KMS-11 (cell line): ENCODE measurements at regions not wholly inside any gene's neighbourhood (a gene's known extent, or its start where the extent isn't known, plus 50 kb on each side); places are given as distances from the start of the nearest gene placed in this dataset.

Experiments used
- H2AFZ ChIP-seq: fragments of 200-600 bp; sonication (generic); 2 replicates; pipeline ENCODE4 v1.6.1; 2016; ENCODE audit warnings: antibody characterized with exemption, mixed run types, low read depth
- H3K27ac ChIP-seq: fragments of 200-600 bp; sonication (generic); 2 replicates; pipeline ENCODE4 v1.6.1; 2016; ENCODE audit warnings: mild to moderate bottlenecking, mixed run types
- H3K27me3 ChIP-seq: fragments of 200-600 bp; sonication (generic); 2 replicates; pipeline ENCODE4 v1.6.1; 2017; ENCODE audit warnings: mild to moderate bottlenecking, low read depth, mixed run types, moderate library complexity; ENCODE audit not compliant: insufficient read depth
- H3K36me3 ChIP-seq: fragments of 200-600 bp; sonication (generic); 2 replicates; pipeline ENCODE4 v1.6.1; 2017; ENCODE audit warnings: mild to moderate bottlenecking, mixed run types; ENCODE audit not compliant: insufficient read depth
- H3K4me1 ChIP-seq: fragments of 200-600 bp; sonication (generic); 2 replicates; pipeline ENCODE4 v1.6.1; 2016; ENCODE audit warnings: mild to moderate bottlenecking, low read depth, mixed run types; ENCODE audit not compliant: poor library complexity, severe bottlenecking
- H3K4me2 ChIP-seq: fragments of 200-600 bp; sonication (generic); 2 replicates; pipeline ENCODE4 v1.7.0; 2016; ENCODE audit warnings: mild to moderate bottlenecking, mixed run types
- H3K4me3 ChIP-seq: fragments of 200-600 bp; sonication (generic); IDR thresholded peaks from 2 replicates; pipeline ENCODE4 v1.6.1; 2017; ENCODE audit warnings: low read depth, low read length, mixed read lengths; ENCODE audit not compliant: insufficient read depth
- H3K79me2 ChIP-seq: fragments of 200-600 bp; sonication (generic); 2 replicates; pipeline ENCODE4 v1.6.1; 2016; ENCODE audit warnings: low read depth, mixed run types; ENCODE audit not compliant: insufficient read depth
- H3K9ac ChIP-seq: fragments of 200-600 bp; sonication (generic); 2 replicates; pipeline ENCODE4 v1.6.1; 2016; ENCODE audit warnings: mild to moderate bottlenecking, mixed run types
- H4K20me1 ChIP-seq: fragments of 200-600 bp; sonication (generic); 2 replicates; pipeline ENCODE4 v1.6.1; 2016; ENCODE audit warnings: mild to moderate bottlenecking, mixed run types; ENCODE audit not compliant: insufficient read depth
- CTCF ChIP-seq: fragments of 200-600 bp; sonication (generic); conservative IDR thresholded peaks from 2 replicates; pipeline ENCODE4 v1.6.1; 2017; ENCODE audit warnings: low read depth, mild to moderate bottlenecking, antibody characterized with exemption, low read length, moderate library complexity, mixed read lengths

GRCh38 chr21:17462276-17462981 lies 50.4 kb upstream of the CXADR start:
- no peaks in the 10 kb centered on the region for H3K79me2 ChIP-seq
- no peak overlapping the region for H3K4me3 ChIP-seq
- no peak overlapping the region for H3K27ac ChIP-seq
- H3K4me1 ChIP-seq = no peaks in the 10 kb centered on the region
- H4K20me1 ChIP-seq = no peaks in the 10 kb centered on the region
- H3K27me3 ChIP-seq = no peaks in the 10 kb centered on the region
- TF ChIP-seq CTCF = no peak
- no peaks in the 10 kb centered on the region for H3K36me3 ChIP-seq
- no peak overlapping the region for H2AFZ ChIP-seq
- H3K4me2 ChIP-seq = no peak overlapping the region
- H3K9ac ChIP-seq = no peak overlapping the region
